ENCODE measurements at regions not wholly inside any gene's neighbourhood (a gene's known extent, or its start where the extent isn't known, plus 50 kb on each side); places are given as distances from the start of the nearest gene placed in this dataset.

DNA sequence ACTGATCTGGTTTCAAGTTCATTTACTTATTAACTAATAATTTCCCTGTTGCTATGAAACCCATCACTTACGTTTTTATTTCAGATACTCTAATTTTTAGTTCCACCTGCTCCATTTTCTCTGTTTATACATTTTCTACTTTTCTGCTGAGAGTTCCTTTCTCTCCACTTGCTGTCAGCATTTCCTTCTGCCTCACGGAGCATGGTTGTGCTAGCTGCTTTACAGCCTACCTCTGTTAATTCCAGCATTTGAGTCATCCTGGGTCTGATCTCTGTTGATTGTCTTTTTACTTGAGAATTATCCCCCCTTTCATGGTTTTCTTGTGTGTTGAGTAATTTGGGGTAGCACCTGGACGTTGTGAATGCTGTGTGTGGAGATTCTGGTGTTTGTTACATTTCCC, 373.2 kb upstream of the C1orf174 start:
- TF ChIP-seq, protein P1, sequence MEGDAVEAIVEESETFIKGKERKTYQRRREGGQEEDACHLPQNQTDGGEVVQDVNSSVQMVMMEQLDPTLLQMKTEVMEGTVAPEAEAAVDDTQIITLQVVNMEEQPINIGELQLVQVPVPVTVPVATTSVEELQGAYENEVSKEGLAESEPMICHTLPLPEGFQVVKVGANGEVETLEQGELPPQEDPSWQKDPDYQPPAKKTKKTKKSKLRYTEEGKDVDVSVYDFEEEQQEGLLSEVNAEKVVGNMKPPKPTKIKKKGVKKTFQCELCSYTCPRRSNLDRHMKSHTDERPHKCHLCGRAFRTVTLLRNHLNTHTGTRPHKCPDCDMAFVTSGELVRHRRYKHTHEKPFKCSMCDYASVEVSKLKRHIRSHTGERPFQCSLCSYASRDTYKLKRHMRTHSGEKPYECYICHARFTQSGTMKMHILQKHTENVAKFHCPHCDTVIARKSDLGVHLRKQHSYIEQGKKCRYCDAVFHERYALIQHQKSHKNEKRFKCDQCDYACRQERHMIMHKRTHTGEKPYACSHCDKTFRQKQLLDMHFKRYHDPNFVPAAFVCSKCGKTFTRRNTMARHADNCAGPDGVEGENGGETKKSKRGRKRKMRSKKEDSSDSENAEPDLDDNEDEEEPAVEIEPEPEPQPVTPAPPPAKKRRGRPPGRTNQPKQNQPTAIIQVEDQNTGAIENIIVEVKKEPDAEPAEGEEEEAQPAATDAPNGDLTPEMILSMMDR (IDR thresholded peaks at IDR 0.05; ENCODE audit: insufficient read depth, low read depth, low read length, missing control alignments): no peak
- no peak for DNase-seq (ENCODE audit: low read depth)
- H3K4me3 ChIP-seq (ENCODE audit: low read length): no peak overlapping the region

DNA sequence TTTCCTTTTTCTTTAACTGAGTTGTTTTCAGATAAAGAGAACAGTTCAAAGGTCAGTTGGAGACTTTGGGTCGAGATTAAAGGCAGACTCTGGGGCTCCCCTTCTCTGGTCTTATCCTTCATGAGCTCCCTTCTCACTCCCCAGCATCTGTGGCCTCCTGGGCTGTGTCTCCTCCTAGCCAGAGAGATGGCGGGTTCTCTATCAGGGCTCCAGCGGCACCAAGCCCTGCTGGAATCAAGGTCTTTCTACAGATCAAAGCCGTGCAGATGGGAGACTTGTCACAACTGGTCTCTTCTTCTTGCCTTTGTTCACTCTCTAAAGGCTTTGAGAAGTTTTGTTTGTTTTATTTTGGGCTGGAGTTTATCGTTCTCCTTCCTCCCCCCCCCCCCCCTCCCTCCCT, 373.7 kb upstream of the C1orf174 start:
- TF ChIP-seq, protein P1 (IDR thresholded peaks at IDR 0.05; ENCODE audit: insufficient read depth, low read depth, low read length, missing control alignments): no peak
- DNase-seq (ENCODE audit: low read depth): no peak
- H3K4me3 ChIP-seq (ENCODE audit: low read length): no peak overlapping the region

DNA sequence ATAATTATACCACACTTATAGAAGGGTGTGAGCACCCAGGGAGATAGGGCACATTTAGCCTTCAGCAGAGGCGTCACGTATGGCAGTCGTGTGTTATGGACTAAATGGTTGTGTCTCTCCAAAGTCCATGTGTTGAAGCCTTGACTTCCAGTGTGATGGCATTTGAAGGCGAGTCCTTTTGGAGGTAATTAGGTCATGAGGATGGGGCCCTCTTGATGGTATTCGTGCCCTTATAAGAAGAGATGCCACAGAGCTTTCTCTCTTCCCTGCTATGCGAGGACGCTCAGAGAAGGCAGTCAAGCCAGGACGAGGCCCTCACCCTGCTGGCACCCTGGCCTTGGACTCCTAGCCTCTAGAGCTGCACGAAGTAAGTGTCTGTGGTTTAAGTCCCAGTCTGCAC, 375.0 kb upstream of the C1orf174 start:
- DNase-seq (ENCODE audit: low read depth): no peak
- TF ChIP-seq, protein P1 (IDR thresholded peaks at IDR 0.05; ENCODE audit: insufficient read depth, low read depth, low read length, missing control alignments): no peak
- H3K4me3 ChIP-seq (ENCODE audit: low read length): no peak overlapping the region

DNA sequence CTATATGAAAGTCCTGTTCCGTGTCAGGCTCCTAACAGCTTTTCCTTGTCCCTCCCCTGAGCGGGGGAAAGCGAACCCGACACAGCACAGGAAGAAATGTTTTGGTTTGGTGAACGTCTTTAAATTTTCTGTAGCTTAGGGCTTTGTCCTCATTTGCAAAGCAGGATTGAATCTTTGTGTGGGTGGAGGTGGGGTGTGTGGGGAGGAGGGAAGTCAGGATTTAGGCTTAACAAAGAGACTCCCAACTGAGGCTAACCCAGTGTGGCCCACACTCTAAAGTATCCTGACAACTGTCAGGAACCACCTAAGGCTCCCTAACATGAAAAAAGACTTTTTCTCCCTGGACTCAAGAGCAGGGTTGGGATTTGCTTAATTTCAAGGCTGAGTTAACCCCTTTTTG, 376.2 kb upstream of the C1orf174 start:
- no peak for DNase-seq (ENCODE audit: low read depth)
- TF ChIP-seq, protein P1 (IDR thresholded peaks at IDR 0.05; ENCODE audit: insufficient read depth, low read depth, low read length, missing control alignments): no peak

DNA sequence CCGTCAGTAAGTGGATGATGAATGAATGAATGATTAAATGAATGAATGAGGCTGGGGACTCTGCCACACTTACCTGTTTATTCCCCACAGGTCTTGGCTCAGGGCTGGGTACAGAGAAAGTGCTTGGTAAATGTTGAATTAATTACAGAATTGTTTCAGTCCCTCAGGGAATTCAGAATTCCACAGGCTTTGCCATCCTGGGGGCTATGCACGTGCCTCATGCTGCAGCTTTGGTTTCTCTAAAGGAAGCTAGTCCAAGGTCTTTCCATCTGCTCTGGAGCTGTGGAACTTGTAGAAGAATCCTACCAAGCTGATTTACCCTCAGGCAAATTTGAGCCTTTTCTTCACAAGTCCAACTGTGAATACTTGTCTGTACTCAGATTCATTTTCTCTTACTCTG, 376.8 kb upstream of the AJAP1 start:
- TF ChIP-seq, protein P1 (IDR thresholded peaks at IDR 0.05; ENCODE audit: insufficient read depth, low read depth, low read length, missing control alignments): no peak
- no peak for DNase-seq (ENCODE audit: low read depth)
- H3K4me3 ChIP-seq (ENCODE audit: low read length): no peak overlapping the region

More for the DNA sequence above, 376.2 kb upstream of the C1orf174 start:
- H3K4me3 ChIP-seq (ENCODE audit: low read length): no peak overlapping the region

DNA sequence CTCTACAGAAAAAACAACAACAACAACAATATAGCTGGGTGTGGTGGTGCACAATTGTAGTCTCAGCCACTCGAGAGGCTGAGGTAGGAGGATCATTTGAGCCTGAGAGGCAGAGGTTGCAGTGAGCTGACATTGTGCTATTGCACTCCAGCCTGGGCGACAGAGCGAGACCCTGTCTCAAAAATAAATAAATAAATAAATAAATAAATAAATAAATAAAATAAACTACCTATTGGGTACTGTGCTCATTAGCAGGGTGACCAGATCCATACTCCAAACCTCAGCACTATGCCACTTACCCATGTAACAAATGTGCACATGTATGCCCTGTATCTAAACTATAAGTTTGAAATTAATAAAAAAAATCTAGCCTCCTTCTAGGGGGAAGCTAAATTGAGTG, 369.4 kb upstream of the AJAP1 start:
- DNase-seq (ENCODE audit: low read depth): no peak
- no peak overlapping the region for H3K4me3 ChIP-seq (ENCODE audit: low read length)
- TF ChIP-seq, protein P1 (IDR thresholded peaks at IDR 0.05; ENCODE audit: insufficient read depth, low read depth, low read length, missing control alignments): no peak

DNA sequence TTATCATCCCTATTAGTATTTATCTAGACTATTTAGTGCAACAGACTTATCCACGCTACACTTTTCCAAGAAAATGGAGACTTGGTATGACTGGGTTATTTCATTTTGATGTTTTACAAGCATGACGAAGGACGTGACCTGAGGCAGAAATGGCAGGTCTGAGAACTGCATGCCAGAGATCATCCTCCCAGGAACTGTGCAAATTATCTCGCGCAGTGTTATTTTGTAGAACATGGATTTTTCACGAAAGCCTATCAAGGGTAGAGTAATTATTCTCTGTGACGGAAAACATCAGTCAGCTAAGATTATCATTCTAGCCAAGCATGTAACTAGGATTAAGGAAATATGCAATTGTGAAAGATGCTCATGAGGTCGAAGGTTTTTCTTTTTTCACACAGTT, 361.5 kb upstream of the AJAP1 start:
- no peak for DNase-seq (ENCODE audit: low read depth)
- TF ChIP-seq, protein P1 (IDR thresholded peaks at IDR 0.05; ENCODE audit: insufficient read depth, low read depth, low read length, missing control alignments): no peak
- H3K4me3 ChIP-seq (ENCODE audit: low read length): no peak overlapping the region

All from epithelial cell of esophagus (primary cell).